Right lobe of liver (tissue), 4 donors: ENCODE measurements at regions not wholly inside any gene's neighbourhood (a gene's known extent, or its start where the extent isn't known, plus 50 kb on each side); places are given as distances from the start of the nearest gene placed in this dataset.

ENCODE experiments used
- POLR2A ChIP-seq: fragments of 450-650 bp; IDR thresholded peaks from one replicate; pipeline ENCODE4 v1.6.1; 2017; ENCODE audit warnings: antibody characterized with exemption, mild to moderate bottlenecking
- TF ChIP-seq, protein P1 (sequence below), 4 donors: fragments of 200-600 bp in 3 of 4; fragments of 450-650 bp in 1 of 4; IDR thresholded peaks; one replicate each; pipeline versions ENCODE4 v1.5.1 to v1.8.0; 2016 to 2022; ENCODE audit warnings: antibody characterized with exemption in 4 of 4, mild to moderate bottlenecking in 2 of 4
- donor health status: DM: no; HTN: no; CAD: no.
- donor health status: DM: no; HTN: no; CAD: no.
- donor health status: DM: no; HTN: yes; CAD: no.

DNA sequence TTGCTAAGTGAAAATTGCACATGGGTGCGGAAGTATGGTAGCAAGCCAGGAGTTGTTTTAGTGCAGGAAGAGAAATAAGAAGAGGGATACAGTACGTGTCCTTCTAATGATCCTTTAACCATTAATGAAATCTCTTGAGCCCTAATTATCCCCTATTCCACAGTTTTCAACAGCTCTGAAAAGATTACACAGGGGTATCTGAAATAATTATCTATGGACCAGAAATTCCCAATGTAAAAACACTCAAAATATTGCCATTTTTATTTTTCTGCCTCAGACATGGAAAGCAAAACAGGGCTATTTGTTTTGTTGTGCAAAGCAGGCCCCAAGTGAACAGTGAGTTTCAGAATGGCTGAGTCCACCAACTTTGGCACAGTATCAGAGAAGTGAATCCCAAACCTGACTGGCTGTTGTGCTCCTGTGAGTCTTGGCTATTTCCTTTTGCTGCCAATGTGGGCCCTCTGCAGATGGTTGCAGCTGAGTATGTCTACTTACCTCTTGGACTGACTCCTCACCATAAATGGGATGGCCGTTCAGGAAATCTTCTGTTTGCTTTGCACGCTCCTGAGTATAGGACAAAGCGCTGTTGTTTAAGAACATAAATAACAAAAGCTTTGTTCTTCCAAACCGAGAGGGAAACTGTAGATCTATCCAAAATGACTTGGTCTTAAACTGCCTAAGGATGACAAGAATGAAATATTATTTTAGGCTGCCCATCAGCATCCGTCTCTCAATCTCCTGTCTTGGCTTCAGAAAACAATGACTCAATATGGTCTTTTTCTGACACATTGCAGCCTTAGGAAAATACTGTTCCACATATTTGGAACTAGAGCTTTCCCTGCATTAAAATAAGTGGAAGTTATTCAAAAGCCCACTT, 204.1 kb downstream of the DEPDC1B start:
- TF ChIP-seq, protein P1, sequence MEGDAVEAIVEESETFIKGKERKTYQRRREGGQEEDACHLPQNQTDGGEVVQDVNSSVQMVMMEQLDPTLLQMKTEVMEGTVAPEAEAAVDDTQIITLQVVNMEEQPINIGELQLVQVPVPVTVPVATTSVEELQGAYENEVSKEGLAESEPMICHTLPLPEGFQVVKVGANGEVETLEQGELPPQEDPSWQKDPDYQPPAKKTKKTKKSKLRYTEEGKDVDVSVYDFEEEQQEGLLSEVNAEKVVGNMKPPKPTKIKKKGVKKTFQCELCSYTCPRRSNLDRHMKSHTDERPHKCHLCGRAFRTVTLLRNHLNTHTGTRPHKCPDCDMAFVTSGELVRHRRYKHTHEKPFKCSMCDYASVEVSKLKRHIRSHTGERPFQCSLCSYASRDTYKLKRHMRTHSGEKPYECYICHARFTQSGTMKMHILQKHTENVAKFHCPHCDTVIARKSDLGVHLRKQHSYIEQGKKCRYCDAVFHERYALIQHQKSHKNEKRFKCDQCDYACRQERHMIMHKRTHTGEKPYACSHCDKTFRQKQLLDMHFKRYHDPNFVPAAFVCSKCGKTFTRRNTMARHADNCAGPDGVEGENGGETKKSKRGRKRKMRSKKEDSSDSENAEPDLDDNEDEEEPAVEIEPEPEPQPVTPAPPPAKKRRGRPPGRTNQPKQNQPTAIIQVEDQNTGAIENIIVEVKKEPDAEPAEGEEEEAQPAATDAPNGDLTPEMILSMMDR (IDR thresholded peaks at IDR 0.05): no peak
- no peak for TF ChIP-seq POLR2A
